Activated B cell treated with CpG ODN at 0.5 μM for 24 hours (primary cell): ENCODE measurements at regions not wholly inside any gene's neighbourhood (a gene's known extent, or its start where the extent isn't known, plus 50 kb on each side); places are given as distances from the start of the nearest gene placed in this dataset.

Experiments
- ATAC-seq: fragments of 200-7000 bp; cut with Tn5 transposase; one replicate; pipeline ENCODE4 v1.10.0; 2021; ENCODE audit warnings: low read depth, mild to moderate bottlenecking, moderate library complexity
- CTCF ChIA-PET: fragments of 350-600 bp; sonication (Branson Sonifier 250); formaldehyde crosslinking; loops from one replicate; lab custom pipeline; 2021; ENCODE audit warnings: antibody characterized with exemption; lab: Charles Lee
- POLR2A ChIA-PET: fragments of 350-600 bp; sonication (Branson Sonifier 250); formaldehyde crosslinking; loops from one replicate; lab custom pipeline; 2021; ENCODE audit warnings: antibody characterized with exemption; lab: Charles Lee
- DNase-seq: peaks from one replicate; pipeline ENCODE4 v3.0.0; 2022
- H3K27ac Mint-ChIP-seq: one replicate; pipeline ENCODE4 v1.8.0; 2020; ENCODE audit warnings: mixed read lengths
- H3K27me3 Mint-ChIP-seq: one replicate; pipeline ENCODE4 v1.8.0; 2021; ENCODE audit warnings: mixed read lengths
- H3K36me3 Mint-ChIP-seq: one replicate; pipeline ENCODE4 v1.8.0; 2021; ENCODE audit warnings: low read depth, mixed read lengths
- H3K4me1 Mint-ChIP-seq: one replicate; pipeline ENCODE4 v1.8.0; 2021; ENCODE audit warnings: mixed read lengths
- H3K4me3 Mint-ChIP-seq: one replicate; pipeline ENCODE4 v1.8.0; 2020; ENCODE audit warnings: mild to moderate bottlenecking, mixed read lengths
- H3K9me3 Mint-ChIP-seq: one replicate; pipeline ENCODE4 v1.8.0; 2020; ENCODE audit warnings: mixed read lengths
- CTCF ChIP-seq: fragments of 200-600 bp; IDR thresholded peaks from one replicate; pipeline ENCODE4 v1.8.0; 2022; ENCODE audit warnings: antibody characterized with exemption, mild to moderate bottlenecking
- intact Hi-C: fragments of 100-400 bp; cut with micrococcal nuclease; formaldehyde crosslinking; loops from one replicate; pipeline ENCODE4 v1.15.1; 2024

- no peak for TF ChIP-seq CTCF
- Mint-ChIP-seq H3K36me3 (no peaks in the 10 kb centered on the region), H3K27ac (no peak overlapping the region), H3K27me3 (no peaks in the 10 kb centered on the region), H3K4me1 (no peaks in the 10 kb centered on the region), H3K4me3 (no peak overlapping the region), H3K9me3 (peaks cover 5% of the 10 kb centered on the region)
- intact Hi-C loops, result no loop called here
- DNase-seq, result no peak
- CTCF ChIA-PET, result no interaction called here
- POLR2A ChIA-PET, result no interaction called here
- ATAC-seq, result no peak
Observed at GRCh38 chr14:83779266-83779665, 1750.7 kb upstream of the FLRT2 start.

DNA sequence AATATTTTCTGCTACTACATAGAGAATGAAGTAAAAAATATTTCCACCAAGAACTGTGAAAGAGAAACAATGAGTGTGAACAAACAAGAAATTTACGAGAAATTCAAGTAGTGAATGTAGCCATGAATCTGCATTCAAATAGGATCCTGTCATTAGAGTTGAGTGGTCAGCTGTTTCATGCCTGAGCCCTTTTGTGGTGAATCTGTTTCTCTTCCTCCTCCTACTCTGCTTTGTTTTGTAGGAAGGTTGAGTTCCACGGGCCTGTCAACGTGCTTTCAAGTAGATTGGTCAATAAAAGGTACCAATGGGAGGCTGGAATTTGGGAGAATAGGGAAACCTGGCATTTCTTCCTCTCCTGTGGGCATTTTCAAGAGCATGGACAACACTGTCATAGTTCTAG, 1749.6 kb upstream of the FLRT2 start:
- no peak overlapping the region for H3K4me3 Mint-ChIP-seq
- ChIA-PET CTCF (no interaction called here), POLR2A (no interaction called here)
- no peaks in the 10 kb centered on the region for H3K27me3 Mint-ChIP-seq
- DNase-seq (no peak), ATAC-seq (no peak)
- peaks cover 5% of the 10 kb centered on the region for H3K9me3 Mint-ChIP-seq
- no peaks in the 10 kb centered on the region for H3K36me3 Mint-ChIP-seq
- no peak overlapping the region for H3K27ac Mint-ChIP-seq
- H3K4me1 Mint-ChIP-seq, result no peaks in the 10 kb centered on the region
- TF ChIP-seq CTCF, result no peak
- intact Hi-C loops, result no loop called here

DNA sequence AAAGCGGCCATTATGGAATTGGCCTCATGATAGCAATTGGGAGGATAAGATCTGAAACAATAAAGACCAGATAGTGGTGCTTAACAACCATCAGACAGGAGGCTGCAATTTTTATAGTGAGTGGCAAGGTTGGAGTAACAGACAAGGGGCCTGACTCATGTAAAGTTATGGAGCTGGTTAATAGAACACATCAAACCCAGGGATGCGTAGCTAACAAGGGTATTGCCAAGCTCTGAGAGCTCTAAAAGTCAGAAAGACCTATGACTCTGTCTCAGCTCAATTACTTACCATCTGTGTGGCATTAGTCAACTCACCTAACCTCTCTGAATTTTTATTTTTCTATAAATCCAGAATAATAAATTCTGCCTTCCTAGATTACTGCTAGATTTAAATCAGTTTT, 1731.5 kb upstream of the FLRT2 start:
- intact Hi-C loops, result no loop called here
- H3K27me3 Mint-ChIP-seq, result no peaks in the 10 kb centered on the region
- H3K4me1 Mint-ChIP-seq, result no peaks in the 10 kb centered on the region
- ChIA-PET CTCF (no interaction called here), POLR2A (no interaction called here)
- DNase-seq (no peak), ATAC-seq (no peak)
- no peak overlapping the region for H3K27ac Mint-ChIP-seq
- H3K9me3 Mint-ChIP-seq, result peaks cover 6% of the 10 kb centered on the region
- no peak for TF ChIP-seq CTCF
- H3K4me3 Mint-ChIP-seq, result no peak overlapping the region
- H3K36me3 Mint-ChIP-seq, result no peaks in the 10 kb centered on the region

DNA sequence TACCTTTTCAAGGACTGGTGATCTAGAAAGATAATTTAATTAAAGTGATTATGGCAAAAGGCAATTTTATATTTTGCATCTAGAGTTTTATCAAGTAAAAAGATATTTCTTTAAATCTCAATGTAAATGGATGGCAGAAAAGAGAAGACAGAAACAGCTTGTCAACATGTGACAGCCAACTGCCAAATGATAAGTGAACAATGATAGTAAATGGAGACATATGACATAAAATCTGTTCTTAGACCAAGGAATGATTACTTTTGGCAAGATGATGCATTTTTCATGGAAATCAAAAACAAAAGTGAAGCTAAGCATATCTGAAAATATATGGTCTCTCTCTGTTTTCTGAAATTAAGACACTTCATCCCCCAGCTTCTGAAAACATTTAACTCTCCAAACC, 1730.7 kb upstream of the FLRT2 start:
- Mint-ChIP-seq H3K9me3 (peaks cover 6% of the 10 kb centered on the region), H3K4me3 (no peak overlapping the region), H3K27me3 (no peaks in the 10 kb centered on the region), H3K4me1 (no peaks in the 10 kb centered on the region), H3K36me3 (no peaks in the 10 kb centered on the region), H3K27ac (no peak overlapping the region)
- ChIA-PET CTCF (no interaction called here), POLR2A (no interaction called here)
- no peak for TF ChIP-seq CTCF
- ATAC-seq (no peak), DNase-seq (no peak)
- intact Hi-C loops, result no loop called here

GRCh38 chr14:83814896-83815295, 1715.0 kb upstream of the FLRT2 start:
- Mint-ChIP-seq H3K27me3 (no peaks in the 10 kb centered on the region), H3K9me3 (peaks cover 6% of the 10 kb centered on the region), H3K36me3 (no peaks in the 10 kb centered on the region), H3K4me1 (no peaks in the 10 kb centered on the region), H3K27ac (no peak overlapping the region), H3K4me3 (no peak overlapping the region)
- POLR2A ChIA-PET, result no interaction called here
- TF ChIP-seq CTCF, result no peak
- DNase-seq (no peak), ATAC-seq (no peak)
- intact Hi-C loops, result no loop called here
- CTCF ChIA-PET, result no interaction called here
